Stomach (tissue), 4 donors: ENCODE measurements at regions not wholly inside any gene's neighbourhood (a gene's known extent, or its start where the extent isn't known, plus 50 kb on each side); places are given as distances from the start of the nearest gene placed in this dataset.

Experiments used
- CTCF ChIP-seq, 7 experiments: fragments of 450-650 bp in 4 of 7; fragments of 200-600 bp in 3 of 7; sonication (generic) in 3 of 7; IDR thresholded peaks; one replicate each; pipeline ENCODE4 v1.5.1; 2016 to 2019; ENCODE audit warnings: antibody characterized with exemption in 7 of 7, control low read depth in 2 of 7, mild to moderate bottlenecking in 1 of 7
- POLR2A ChIP-seq, 4 donors: fragments of 450-650 bp; IDR thresholded peaks; one replicate each; pipeline ENCODE4 v1.6.1; 2016; ENCODE audit warnings: antibody characterized with exemption in 4 of 4, control low read depth in 2 of 4, mild to moderate bottlenecking in 1 of 4, moderate library complexity in 1 of 4
- POLR2AphosphoS5 ChIP-seq, 3 donors: sonication (generic); formaldehyde crosslinking; IDR thresholded peaks; one replicate each; pipeline ENCODE4 v1.6.1; 2016; ENCODE audit warnings: antibody characterized with exemption in 3 of 3

GRCh38 chr4:79526641-79527565, 118.9 kb upstream of the GK2 start:
- TF ChIP-seq POLR2A (IDR thresholded peaks at IDR 0.05) (no peak), POLR2AphosphoS5 (IDR thresholded peaks at IDR 0.05) (no peak), CTCF (IDR thresholded peaks at IDR 0.05) (no peak)
